Mesodermal cell (in vitro differentiated cells): ENCODE measurements at regions not wholly inside any gene's neighbourhood (a gene's known extent, or its start where the extent isn't known, plus 50 kb on each side); places are given as distances from the start of the nearest gene placed in this dataset.
"Not testable (repeated sequence)": the region's sequence is repeated elsewhere in the genome, so short reads cannot be mapped to it uniquely, and the experiment has no call there.

Experiments
- H3K27ac ChIP-seq: 2 replicates; pipeline ENCODE4 v1.7.0; 2013; ENCODE audit warnings: mild to moderate bottlenecking, low read depth, low read length, moderate library complexity; ENCODE audit not compliant: severe bottlenecking
- H3K36me3 ChIP-seq: 2 replicates; pipeline ENCODE4 v1.7.1; 2013; ENCODE audit warnings: mild to moderate bottlenecking, low read length, moderate library complexity; ENCODE audit not compliant: control insufficient read depth, insufficient read depth
- H3K4me1 ChIP-seq: one replicate; pipeline ENCODE4 v1.7.1; 2013; ENCODE audit warnings: mild to moderate bottlenecking, low read length; ENCODE audit not compliant: insufficient read depth, control insufficient read depth, poor library complexity, severe bottlenecking
- H3K4me3 ChIP-seq: 2 replicates; pipeline ENCODE4 v1.7.0; 2013; ENCODE audit warnings: low read length, control low read depth, mild to moderate bottlenecking; ENCODE audit not compliant: insufficient read depth, poor library complexity, severe bottlenecking; ENCODE audit errors: extremely low read depth
- H3K9me3 ChIP-seq: 2 replicates; pipeline ENCODE4 v1.7.1; 2013; ENCODE audit warnings: mild to moderate bottlenecking, low read length, moderate library complexity; ENCODE audit not compliant: control insufficient read depth
- WGBS, 2 experiments: methylation state at CpG; one replicate each; pipeline ENCODE4 v1.1.5; 2013; ENCODE audit warnings: missing lambda C conversion rate in 2 of 2; ENCODE audit not compliant: insufficient coverage in 2 of 2; 5-methylcytosine and 5-hydroxymethylcytosine counted together

DNA sequence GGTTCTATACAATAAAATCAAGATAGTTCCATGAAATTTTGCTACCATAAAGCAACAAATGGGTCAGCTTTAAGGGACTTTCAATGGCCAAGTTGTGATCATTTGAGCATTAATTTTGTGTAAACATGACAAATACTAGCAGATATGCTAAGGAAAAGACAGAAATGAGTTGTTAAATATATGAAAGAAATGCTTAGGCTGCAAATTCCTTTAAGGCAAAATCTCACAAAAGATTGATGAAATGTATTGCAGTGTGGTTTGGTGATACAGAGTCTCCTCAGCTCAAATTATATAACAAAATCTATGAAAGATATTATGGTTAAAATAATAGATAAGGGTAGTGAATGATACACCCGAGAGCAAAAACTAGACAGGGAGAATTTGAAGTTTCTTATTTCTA is 377.2 kb downstream of the RAP2B start:
- Histone ChIP-seq H3K9me3 (no peaks in the 10 kb centered on the region), H3K27ac (no peak overlapping the region), H3K36me3 (no peaks in the 10 kb centered on the region), H3K4me3 (no peak overlapping the region), H3K4me1 (no peaks in the 10 kb centered on the region)
- no CpG with 5 or more reads among the region's 1 CpG for WGBS, 2 experiments

DNA sequence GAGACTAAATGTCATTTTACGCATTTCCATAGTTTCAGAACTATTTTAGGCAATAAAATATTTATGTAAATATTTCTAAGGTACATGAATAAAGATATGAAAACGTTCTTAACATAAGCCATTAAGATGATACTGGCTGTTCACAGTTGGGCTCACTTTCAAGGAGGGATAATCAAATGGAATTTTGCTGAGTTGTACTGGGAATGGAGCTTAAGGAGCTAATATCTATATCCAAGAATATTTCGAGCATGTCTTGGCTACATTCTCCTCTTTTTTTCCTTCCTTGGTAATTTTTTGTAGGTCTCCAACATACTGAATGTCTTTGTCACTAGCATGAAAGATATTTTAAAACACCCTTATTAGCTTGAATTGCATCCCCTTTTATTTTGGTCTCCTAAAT is 383.4 kb downstream of the RAP2B start:
- no peak overlapping the region for H3K27ac ChIP-seq
- no peaks in the 10 kb centered on the region for H3K4me1 ChIP-seq
- no peak overlapping the region for H3K4me3 ChIP-seq
- 86% methylated on average over 1 of the region's 3 CpGs; no CpG with 5 or more reads in 1 of the 2 experiments for WGBS, 2 experiments
- H3K9me3 ChIP-seq: no peaks in the 10 kb centered on the region
- H3K36me3 ChIP-seq: no peaks in the 10 kb centered on the region

DNA sequence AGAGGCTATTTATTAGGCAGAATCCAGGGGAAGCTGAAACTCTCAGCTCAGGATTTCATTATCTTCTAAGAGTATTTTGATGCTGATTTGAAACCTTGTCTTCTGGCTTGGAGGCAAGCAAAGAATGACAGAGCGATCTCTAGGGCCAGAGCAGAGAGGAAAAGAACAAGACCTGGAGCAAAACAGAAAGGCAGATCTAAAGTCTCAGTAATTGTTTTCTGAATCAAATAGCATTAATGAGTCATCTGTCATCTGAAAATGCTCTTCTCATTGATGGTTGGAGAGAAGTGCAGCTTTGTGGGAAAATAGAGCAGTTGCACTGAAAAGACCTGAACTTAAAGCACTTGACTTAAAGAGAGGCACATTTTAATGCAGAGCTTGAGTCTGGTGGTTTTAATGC is 385.9 kb downstream of the RAP2B start:
- Histone ChIP-seq H3K36me3 (no peaks in the 10 kb centered on the region), H3K9me3 (no peaks in the 10 kb centered on the region), H3K4me1 (peaks cover 4% of the 10 kb centered on the region), H3K27ac (no peak overlapping the region), H3K4me3 (no peak overlapping the region)
- 75 to 93% methylated on average over 1 of the region's 1 CpG for WGBS, 2 experiments

DNA sequence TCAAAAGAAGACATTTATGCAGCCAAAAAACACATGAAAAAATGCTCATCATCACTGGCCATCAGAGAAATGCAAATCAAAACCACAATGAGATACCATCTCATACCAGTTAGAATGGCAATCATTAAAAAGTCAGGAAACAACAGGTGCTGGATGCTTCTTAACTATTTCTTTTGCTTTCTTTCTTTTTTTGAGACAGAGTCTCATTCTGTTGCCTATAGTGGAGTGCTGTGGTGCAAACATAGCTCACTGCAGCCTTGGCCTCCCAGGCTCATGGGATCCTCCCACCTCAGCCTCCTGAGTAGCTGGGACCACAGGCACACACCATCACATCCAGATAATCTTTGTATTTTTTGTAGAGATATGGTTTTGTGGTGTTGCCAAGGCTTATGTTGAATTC is 387.7 kb downstream of the RAP2B start:
- not testable (repeated sequence) for H3K4me1 ChIP-seq, H3K9me3 ChIP-seq, H3K27ac ChIP-seq, H3K4me3 ChIP-seq, H3K36me3 ChIP-seq

DNA sequence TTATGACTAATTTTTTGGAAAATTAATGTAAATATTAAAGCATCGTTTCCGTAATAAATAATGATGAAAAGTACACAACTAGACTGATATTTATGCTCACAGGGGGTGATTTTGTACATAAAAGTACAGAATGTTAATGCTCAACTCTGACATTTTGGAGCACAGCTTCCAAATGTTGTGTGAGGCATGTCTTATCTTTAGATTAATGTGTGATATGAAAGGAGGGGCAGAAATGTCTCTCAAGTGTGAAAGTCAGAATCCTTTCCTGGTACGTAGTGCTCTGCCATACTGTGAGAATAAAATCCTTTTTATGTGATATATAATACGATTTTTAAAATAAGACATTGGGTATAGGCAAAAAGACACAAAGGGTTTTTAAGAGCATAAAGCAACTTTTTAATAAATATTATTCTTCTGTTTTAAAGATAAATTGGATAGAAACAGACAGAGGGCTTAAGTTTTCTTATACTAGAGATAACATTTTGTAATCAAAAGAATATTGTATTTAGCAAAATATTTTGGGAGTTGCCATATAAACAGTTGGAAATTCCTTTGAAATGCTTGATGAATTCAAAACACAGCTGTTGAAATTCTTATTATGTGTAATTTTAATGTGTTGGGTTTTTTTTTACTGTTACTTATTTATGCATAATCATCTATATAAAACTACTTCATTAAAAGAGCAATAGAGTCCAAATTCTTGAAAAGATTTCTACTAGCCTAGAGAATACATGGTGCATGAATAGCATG is 389.7 kb downstream of the RAP2B start:
- no CpG with 5 or more reads among the region's 4 CpGs for WGBS, 2 experiments
- H3K27ac ChIP-seq: no peak overlapping the region

DNA sequence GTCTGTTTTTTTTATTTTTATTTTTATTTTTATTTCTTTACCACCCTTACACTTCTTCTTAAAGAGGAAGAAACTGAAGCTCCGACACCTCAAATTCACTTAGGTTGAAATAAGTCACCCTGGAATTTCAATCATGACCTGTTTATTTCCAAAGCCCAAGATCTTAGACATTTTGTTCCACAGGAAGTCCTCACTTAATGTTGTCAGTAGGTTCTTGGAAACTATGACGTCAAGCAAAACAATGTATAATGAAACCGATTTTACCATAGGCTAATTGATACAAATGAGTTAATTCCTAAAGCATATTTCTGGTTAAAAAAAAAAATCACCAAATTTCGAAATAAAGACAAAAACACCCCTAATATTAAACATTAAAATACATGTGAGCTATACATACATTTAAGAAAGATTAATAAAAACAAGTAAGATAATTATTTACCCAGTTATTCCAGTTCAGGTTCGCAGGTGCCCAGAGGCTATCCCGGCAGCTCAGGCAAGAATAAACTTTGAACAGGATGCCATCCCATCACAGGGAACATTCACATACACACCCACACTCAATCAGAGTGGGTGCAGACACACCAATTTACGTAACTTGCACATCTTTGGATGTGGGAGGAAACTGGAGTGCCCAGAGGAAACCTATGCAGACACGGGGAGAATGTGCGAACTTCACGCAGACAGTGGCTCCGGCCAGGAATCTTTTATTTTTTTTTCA is 391.0 kb downstream of the RAP2B start:
- WGBS, 2 experiments: 90% methylated on average over 2 of the region's 11 CpGs; no CpG with 5 or more reads in 1 of the 2 experiments

More for the DNA sequence above, 389.7 kb downstream of the RAP2B start:
- Histone ChIP-seq H3K36me3 (no peaks in the 10 kb centered on the region), H3K9me3 (no peaks in the 10 kb centered on the region), H3K4me3 (no peak overlapping the region), H3K4me1 (peaks cover 4% of the 10 kb centered on the region)

DNA sequence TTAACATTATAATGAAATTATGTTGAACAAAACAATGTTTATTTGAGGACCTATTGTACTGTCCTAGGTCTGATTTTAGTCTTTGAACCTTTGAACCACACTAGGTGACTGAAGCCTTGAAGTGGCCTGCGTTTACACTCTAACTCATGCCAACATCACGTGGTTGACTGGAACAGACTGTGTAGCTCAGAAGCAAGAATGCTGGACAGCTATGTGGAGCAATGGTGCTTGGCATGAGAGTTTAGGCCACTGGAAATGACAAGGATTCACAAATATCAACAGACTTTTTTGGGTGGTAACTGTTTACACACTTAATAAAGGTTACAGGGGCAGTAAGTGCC is 391.5 kb downstream of the RAP2B start:
- Histone ChIP-seq H3K4me1 (peaks cover 4% of the 10 kb centered on the region), H3K27ac (no peak overlapping the region), H3K9me3 (no peaks in the 10 kb centered on the region), H3K4me3 (no peak overlapping the region), H3K36me3 (no peaks in the 10 kb centered on the region)
- 92% methylated on average over 2 of the region's 2 CpGs for whole genome bisulfite sequencing, 2 experiments

More for the DNA sequence above, 391.0 kb downstream of the RAP2B start:
- Histone ChIP-seq H3K4me1 (peaks cover 4% of the 10 kb centered on the region), H3K36me3 (no peaks in the 10 kb centered on the region), H3K9me3 (no peaks in the 10 kb centered on the region), H3K27ac (no peak overlapping the region), H3K4me3 (no peak overlapping the region)

DNA sequence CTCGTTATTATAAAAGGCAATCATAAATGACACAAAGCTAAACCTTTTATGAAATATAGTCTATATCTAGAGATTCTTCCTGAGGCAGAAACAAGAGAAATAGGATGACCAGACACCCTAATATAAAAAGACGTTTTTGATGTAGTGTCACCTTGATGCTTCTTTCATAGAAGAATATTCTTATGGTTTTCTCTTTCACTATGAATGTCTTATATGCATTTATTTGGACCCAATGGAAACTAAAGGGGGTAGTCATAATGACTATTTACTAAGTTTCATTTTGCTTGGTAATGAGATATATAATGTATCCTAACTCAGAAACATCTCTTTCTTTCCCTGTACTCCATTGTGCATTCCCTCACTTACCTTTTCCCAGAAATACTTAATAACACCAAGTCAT is 393.9 kb downstream of the RAP2B start:
- Histone ChIP-seq H3K36me3 (no peaks in the 10 kb centered on the region), H3K4me3 (no peak overlapping the region), H3K4me1 (peaks cover 4% of the 10 kb centered on the region), H3K9me3 (no peaks in the 10 kb centered on the region), H3K27ac (no peak overlapping the region)
- WGBS, 2 experiments: no CpG with 5 or more reads among the region's 2 CpGs

DNA sequence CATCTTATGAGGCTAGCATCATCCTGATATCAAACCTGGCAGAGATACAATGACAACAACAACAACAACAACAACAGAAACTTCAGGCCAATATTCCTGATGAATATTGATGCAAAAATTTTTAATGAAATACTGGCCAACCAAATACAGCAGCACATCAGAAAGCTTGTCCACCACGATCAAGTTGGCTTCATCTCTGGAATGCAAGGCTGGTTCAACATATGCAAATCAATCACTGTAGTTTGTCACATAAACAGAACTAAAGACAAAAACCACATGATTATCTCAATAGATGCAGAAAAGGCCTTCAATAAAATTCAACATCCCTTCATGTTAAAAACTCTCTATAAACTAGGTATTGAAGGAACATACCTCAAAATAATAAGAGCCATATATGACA is 397.3 kb downstream of the RAP2B start:
- H3K4me1 ChIP-seq, H3K36me3 ChIP-seq, H3K9me3 ChIP-seq, H3K4me3 ChIP-seq, H3K27ac ChIP-seq: not testable (repeated sequence)
- WGBS, 2 experiments: 78 to 100% methylated on average over 1 of the region's 1 CpG

DNA sequence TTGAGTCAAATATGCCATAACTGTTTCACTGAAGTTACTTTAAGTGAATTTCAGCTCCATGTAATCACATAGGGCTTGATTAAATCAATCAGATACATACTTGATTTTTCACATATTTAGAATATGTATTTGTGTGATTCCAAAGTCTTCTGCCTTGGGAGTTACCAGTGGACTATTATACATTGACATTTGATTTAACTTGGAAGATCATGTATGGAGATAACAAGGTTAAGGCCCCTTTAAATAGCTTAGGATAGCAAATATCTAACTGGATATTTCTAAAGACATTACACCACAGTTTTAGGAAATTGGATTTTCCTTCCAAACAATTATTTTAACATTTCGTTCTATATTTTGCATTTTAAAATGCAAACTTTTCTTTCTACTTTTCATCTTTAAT is 405.0 kb downstream of the RAP2B start:
- Histone ChIP-seq H3K27ac (no peak overlapping the region), H3K9me3 (peaks cover 12% of the 10 kb centered on the region), H3K36me3 (no peaks in the 10 kb centered on the region), H3K4me3 (no peak overlapping the region), H3K4me1 (no peaks in the 10 kb centered on the region)
- no CpG with 5 or more reads among the region's 1 CpG for WGBS, 2 experiments

DNA sequence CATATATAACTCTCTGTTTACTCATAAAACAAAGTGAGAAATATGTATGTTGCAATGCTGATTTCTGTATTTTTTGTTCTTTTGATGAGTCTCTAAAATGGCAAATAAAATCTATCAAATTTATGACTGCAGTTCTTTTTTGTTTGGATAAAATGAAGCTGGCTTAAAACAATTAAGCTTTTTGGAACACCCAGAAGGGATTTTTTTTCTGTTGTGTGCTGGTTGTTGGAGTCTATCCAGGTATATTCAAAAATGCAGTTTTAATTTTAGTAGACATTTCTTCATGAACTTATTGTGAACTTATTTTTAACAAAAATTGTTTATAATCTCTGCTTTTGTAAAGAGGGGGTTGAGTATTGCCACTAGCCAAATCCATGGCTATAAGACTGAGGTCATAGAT is 405.5 kb downstream of the RAP2B start:
- Histone ChIP-seq H3K36me3 (no peaks in the 10 kb centered on the region), H3K4me3 (no peak overlapping the region), H3K4me1 (no peaks in the 10 kb centered on the region), H3K27ac (no peak overlapping the region), H3K9me3 (peaks cover 12% of the 10 kb centered on the region)
